Fibroblast of lung (primary cell): ENCODE measurements at regions not wholly inside any gene's neighbourhood (a gene's known extent, or its start where the extent isn't known, plus 50 kb on each side); places are given as distances from the start of the nearest gene placed in this dataset.

Source experiments
- CTCF ChIP-seq, 2 donors: IDR thresholded peaks in 1 of 2; conservative IDR thresholded peaks in 1 of 2; 1 replicate in 1 of 2; 2 replicates in 1 of 2; pipeline ENCODE4 v1.5.1; 2011 to 2012; ENCODE audit warnings: low read length in 2 of 2, control low read depth in 1 of 2, inconsistent platforms in 1 of 2, low read depth in 1 of 2, mild to moderate bottlenecking in 1 of 2
- EZH2 ChIP-seq: IDR thresholded peaks from 2 replicates; pipeline ENCODE4 v1.5.1; 2012; ENCODE audit warnings: low read length, control low read depth, mild to moderate bottlenecking; ENCODE audit errors: missing control alignments

GRCh38 chr1:229104654-229105053 is 166.3 kb upstream of the RAB4A start:
- TF ChIP-seq CTCF (conservative IDR thresholded peaks at IDR 0.05 in 1 of 2, IDR thresholded peaks at IDR 0.05 in 1 of 2; ENCODE audit: low read depth in 1 of 2, low read length in 2 of 2) (no peak), EZH2 (no peak)
